ENCODE measurements at regions not wholly inside any gene's neighbourhood (a gene's known extent, or its start where the extent isn't known, plus 50 kb on each side); places are given as distances from the start of the nearest gene placed in this dataset.

GRCh38 chrX:123080065-123080464 lies 104.0 kb upstream of the GRIA3 start:
- DNase-seq: no peak
- no CpG with 5 or more reads among the region's 4 CpGs for WGBS (ENCODE audit: insufficient coverage)
- TF ChIP-seq, protein P1, sequence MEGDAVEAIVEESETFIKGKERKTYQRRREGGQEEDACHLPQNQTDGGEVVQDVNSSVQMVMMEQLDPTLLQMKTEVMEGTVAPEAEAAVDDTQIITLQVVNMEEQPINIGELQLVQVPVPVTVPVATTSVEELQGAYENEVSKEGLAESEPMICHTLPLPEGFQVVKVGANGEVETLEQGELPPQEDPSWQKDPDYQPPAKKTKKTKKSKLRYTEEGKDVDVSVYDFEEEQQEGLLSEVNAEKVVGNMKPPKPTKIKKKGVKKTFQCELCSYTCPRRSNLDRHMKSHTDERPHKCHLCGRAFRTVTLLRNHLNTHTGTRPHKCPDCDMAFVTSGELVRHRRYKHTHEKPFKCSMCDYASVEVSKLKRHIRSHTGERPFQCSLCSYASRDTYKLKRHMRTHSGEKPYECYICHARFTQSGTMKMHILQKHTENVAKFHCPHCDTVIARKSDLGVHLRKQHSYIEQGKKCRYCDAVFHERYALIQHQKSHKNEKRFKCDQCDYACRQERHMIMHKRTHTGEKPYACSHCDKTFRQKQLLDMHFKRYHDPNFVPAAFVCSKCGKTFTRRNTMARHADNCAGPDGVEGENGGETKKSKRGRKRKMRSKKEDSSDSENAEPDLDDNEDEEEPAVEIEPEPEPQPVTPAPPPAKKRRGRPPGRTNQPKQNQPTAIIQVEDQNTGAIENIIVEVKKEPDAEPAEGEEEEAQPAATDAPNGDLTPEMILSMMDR (IDR thresholded peaks at IDR 0.05): no peak
- TF ChIP-seq EZH2 (IDR thresholded peaks at IDR 0.05; ENCODE audit: borderline replicate concordance, insufficient read depth, low read depth, low read length, poor library complexity, severe bottlenecking): no peak

GRCh38 chrX:123081776-123082175 lies 102.3 kb upstream of the GRIA3 start:
- H3K4me3 ChIP-seq (ENCODE audit: control extremely low read depth in 1 of 5, extremely low read depth in 1 of 5, insufficient read depth in 1 of 5, low read depth in 2 of 5, low read length in 4 of 5): no peak overlapping the region
- H4K20me1 ChIP-seq (ENCODE audit: control insufficient read depth, insufficient read depth, low read length, poor library complexity, severe bottlenecking): no peaks in the 10 kb centered on the region
- Mint-ChIP-seq H3K9me3 (ENCODE audit: insufficient read depth) (no peaks in the 10 kb centered on the region), H3K27ac (no peak overlapping the region), H3K4me1 (no peaks in the 10 kb centered on the region), H3K27me3 (no peaks in the 10 kb centered on the region), H3K4me3 (no peak overlapping the region)
- intact Hi-C loops (cut with micrococcal nuclease): no loop called here
- H3K4me1 ChIP-seq (ENCODE audit: control insufficient read depth in 2 of 2, insufficient read depth in 2 of 2, low read length in 2 of 2): no peaks in the 10 kb centered on the region
- DNase-seq: no peak
- no peak for ATAC-seq (ENCODE audit: low read depth)
- H3K36me3 ChIP-seq (replicated peaks in 1 of 2; ENCODE audit: control extremely low read depth in 1 of 2, control insufficient read depth in 1 of 2, extremely low read depth in 1 of 2, insufficient read depth in 2 of 2, low read length in 1 of 2): no peaks in the 10 kb centered on the region
- no peaks in the 10 kb centered on the region for H3K9me3 ChIP-seq (ENCODE audit: control extremely low read depth in 1 of 3, control insufficient read depth in 2 of 3, insufficient read depth in 1 of 3, low read length in 2 of 3)
- no peak overlapping the region for H3K9ac ChIP-seq (ENCODE audit: low read length)
- no peak overlapping the region for H2AFZ ChIP-seq (ENCODE audit: insufficient read depth, low read depth, low read length, poor library complexity, severe bottlenecking)
- no peaks in the 10 kb centered on the region for H3K79me2 ChIP-seq (ENCODE audit: control insufficient read depth, insufficient read depth, low read length)
- TF ChIP-seq, protein P1 (IDR thresholded peaks at IDR 0.05): no peak
- H3K27me3 ChIP-seq (replicated peaks in 1 of 4; ENCODE audit: control extremely low read depth in 1 of 4, control insufficient read depth in 3 of 4, insufficient read depth in 4 of 4, low read length in 3 of 4): no peaks in the 10 kb centered on the region
- no peak overlapping the region for H3K27ac ChIP-seq (ENCODE audit: low read length in 2 of 2)
- H3K4me2 ChIP-seq (replicated peaks; ENCODE audit: low read depth, low read length, poor library complexity, severe bottlenecking): no peak overlapping the region
- ChIA-PET POLR2A (no interaction called here), CTCF (no interaction called here)

More at GRCh38 chrX:123080065-123080464, 104.0 kb upstream of the GRIA3 start:
- Histone ChIP-seq H2AFZ (ENCODE audit: insufficient read depth, low read depth, low read length, poor library complexity, severe bottlenecking) (no peak overlapping the region), H3K79me2 (ENCODE audit: control insufficient read depth, insufficient read depth, low read length) (no peaks in the 10 kb centered on the region), H3K9ac (ENCODE audit: low read length) (no peak overlapping the region), H4K20me1 (ENCODE audit: control insufficient read depth, insufficient read depth, low read length, poor library complexity, severe bottlenecking) (no peaks in the 10 kb centered on the region), H3K9me3 (ENCODE audit: control extremely low read depth in 1 of 3, control insufficient read depth in 2 of 3, insufficient read depth in 1 of 3, low read length in 2 of 3) (no peaks in the 10 kb centered on the region), H3K36me3 (replicated peaks in 1 of 2; ENCODE audit: control extremely low read depth in 1 of 2, control insufficient read depth in 1 of 2, extremely low read depth in 1 of 2, insufficient read depth in 2 of 2, low read length in 1 of 2) (no peaks in the 10 kb centered on the region), H3K27me3 (replicated peaks in 1 of 4; ENCODE audit: control extremely low read depth in 1 of 4, control insufficient read depth in 3 of 4, insufficient read depth in 4 of 4, low read length in 3 of 4) (no peaks in the 10 kb centered on the region), H3K4me3 (ENCODE audit: control extremely low read depth in 1 of 5, extremely low read depth in 1 of 5, insufficient read depth in 1 of 5, low read depth in 2 of 5, low read length in 4 of 5) (no peak overlapping the region), H3K4me1 (ENCODE audit: control insufficient read depth in 2 of 2, insufficient read depth in 2 of 2, low read length in 2 of 2) (no peaks in the 10 kb centered on the region), H3K4me2 (replicated peaks; ENCODE audit: low read depth, low read length, poor library complexity, severe bottlenecking) (no peak overlapping the region), H3K27ac (ENCODE audit: low read length in 2 of 2) (no peak overlapping the region)
- intact Hi-C loops (cut with micrococcal nuclease): no loop called here
- ATAC-seq (ENCODE audit: low read depth): no peak
- Mint-ChIP-seq H3K4me3 (no peak overlapping the region), H3K9me3 (ENCODE audit: insufficient read depth) (no peaks in the 10 kb centered on the region), H3K4me1 (no peaks in the 10 kb centered on the region), H3K27me3 (no peaks in the 10 kb centered on the region), H3K27ac (no peak overlapping the region)
- ChIA-PET POLR2A (no interaction called here), CTCF (no interaction called here)

All from B cell (primary cell).